ENCODE measurements at regions not wholly inside any gene's neighbourhood (a gene's known extent, or its start where the extent isn't known, plus 50 kb on each side); places are given as distances from the start of the nearest gene placed in this dataset.
A peak's percentile ranks its signal among the peaks of the same experiment; 100 is the strongest.

DNA sequence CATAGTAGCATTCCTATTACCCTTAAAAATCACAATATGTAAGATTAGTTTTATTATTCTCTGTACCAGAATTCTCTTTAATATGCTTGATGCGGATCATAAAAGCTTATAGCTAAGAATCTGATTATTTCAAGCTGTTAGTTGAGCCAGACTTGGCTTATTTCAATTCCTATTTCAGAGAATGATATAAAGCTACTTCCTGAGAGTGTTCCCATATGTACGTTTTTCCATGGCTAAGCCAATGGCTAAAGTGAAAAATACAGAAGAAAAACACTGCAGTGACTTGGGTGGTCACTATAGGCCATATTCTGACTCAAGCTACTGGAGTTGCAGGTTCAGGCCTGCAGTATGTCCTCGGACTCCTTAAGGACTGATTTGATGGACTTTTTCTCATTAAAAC is 97.9 kb upstream of the EEF1E1 start:
- H3K4me3 Mint-ChIP-seq, result no peak overlapping the region
- no peaks in the 10 kb centered on the region for H3K36me3 Mint-ChIP-seq (ENCODE audit: low read depth)
- TF ChIP-seq, protein P1, sequence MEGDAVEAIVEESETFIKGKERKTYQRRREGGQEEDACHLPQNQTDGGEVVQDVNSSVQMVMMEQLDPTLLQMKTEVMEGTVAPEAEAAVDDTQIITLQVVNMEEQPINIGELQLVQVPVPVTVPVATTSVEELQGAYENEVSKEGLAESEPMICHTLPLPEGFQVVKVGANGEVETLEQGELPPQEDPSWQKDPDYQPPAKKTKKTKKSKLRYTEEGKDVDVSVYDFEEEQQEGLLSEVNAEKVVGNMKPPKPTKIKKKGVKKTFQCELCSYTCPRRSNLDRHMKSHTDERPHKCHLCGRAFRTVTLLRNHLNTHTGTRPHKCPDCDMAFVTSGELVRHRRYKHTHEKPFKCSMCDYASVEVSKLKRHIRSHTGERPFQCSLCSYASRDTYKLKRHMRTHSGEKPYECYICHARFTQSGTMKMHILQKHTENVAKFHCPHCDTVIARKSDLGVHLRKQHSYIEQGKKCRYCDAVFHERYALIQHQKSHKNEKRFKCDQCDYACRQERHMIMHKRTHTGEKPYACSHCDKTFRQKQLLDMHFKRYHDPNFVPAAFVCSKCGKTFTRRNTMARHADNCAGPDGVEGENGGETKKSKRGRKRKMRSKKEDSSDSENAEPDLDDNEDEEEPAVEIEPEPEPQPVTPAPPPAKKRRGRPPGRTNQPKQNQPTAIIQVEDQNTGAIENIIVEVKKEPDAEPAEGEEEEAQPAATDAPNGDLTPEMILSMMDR (conservative IDR thresholded peaks at IDR 0.05), result no peak
- H3K9me3 Mint-ChIP-seq, result peaks cover 4% of the 10 kb centered on the region
- peaks cover 44% of the 10 kb centered on the region for H3K4me1 Mint-ChIP-seq
- H3K27ac Mint-ChIP-seq (ENCODE audit: unreplicated experiment), result no peak overlapping the region
- no peak for DNase-seq (ENCODE audit: low read depth, low spot score)
- H3K27me3 Mint-ChIP-seq (ENCODE audit: low read depth), result no peaks in the 10 kb centered on the region

- peaks cover 9% of the 10 kb centered on the region for H3K9me3 Mint-ChIP-seq
- no peaks in the 10 kb centered on the region for H3K27me3 Mint-ChIP-seq (ENCODE audit: low read depth)
- H3K4me3 Mint-ChIP-seq, result no peak overlapping the region
- TF ChIP-seq, protein P1 (conservative IDR thresholded peaks at IDR 0.05), result no peak
- no peak overlapping the region for H3K27ac Mint-ChIP-seq (ENCODE audit: unreplicated experiment)
- DNase-seq (ENCODE audit: low read depth, low spot score), result no peak
- H3K4me1 Mint-ChIP-seq, result peaks cover 39% of the 10 kb centered on the region
- no peaks in the 10 kb centered on the region for H3K36me3 Mint-ChIP-seq (ENCODE audit: low read depth)
Measured at GRCh38 chr6:8195714-8196102, 93.4 kb upstream of the EEF1E1 start.

DNA sequence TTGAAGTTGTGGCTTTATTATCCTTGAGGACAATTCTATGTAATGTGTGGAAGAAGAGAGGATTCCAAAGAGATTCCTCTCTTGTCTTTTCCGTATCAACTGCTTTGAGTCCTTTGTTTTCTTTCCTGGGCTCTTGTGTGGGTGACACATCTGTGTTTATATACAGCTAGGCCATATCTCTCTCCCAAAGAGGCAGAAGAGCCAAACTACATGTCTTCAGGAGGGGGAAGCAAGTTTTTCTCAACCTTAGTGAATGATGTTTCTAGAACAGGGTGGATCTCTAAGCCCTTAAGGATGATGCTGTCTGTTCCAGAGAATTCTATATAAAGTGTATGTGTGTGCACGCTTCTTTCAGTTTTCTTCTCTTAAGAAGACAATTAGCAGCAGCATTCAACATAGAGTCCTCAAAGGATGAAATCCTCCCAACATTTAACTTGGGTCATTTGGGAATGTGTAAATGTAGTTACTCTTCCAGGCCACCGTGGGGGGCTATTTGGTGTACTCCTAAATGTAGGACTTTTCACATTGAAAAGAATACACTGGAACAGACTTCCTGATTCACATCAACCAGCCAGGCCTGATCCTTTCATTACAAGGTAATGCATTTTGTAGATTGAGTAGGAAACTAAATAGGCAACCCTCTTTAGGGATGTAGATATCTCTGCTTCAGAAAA is 92.8 kb upstream of the EEF1E1 start:
- H3K9me3 Mint-ChIP-seq, result peaks cover 7% of the 10 kb centered on the region
- H3K27me3 Mint-ChIP-seq (ENCODE audit: low read depth), result no peaks in the 10 kb centered on the region
- H3K4me3 Mint-ChIP-seq, result no peak overlapping the region
- H3K4me1 Mint-ChIP-seq, result peaks cover 39% of the 10 kb centered on the region
- no peak overlapping the region for H3K27ac Mint-ChIP-seq (ENCODE audit: unreplicated experiment)
- TF ChIP-seq, protein P1 (conservative IDR thresholded peaks at IDR 0.05), result peak; percentile 56
- H3K36me3 Mint-ChIP-seq (ENCODE audit: low read depth), result no peaks in the 10 kb centered on the region
- no peak for DNase-seq (ENCODE audit: low read depth, low spot score)

GRCh38 chr6:8194490-8194889 is 92.1 kb upstream of the EEF1E1 start:
- H3K9me3 Mint-ChIP-seq, result peaks cover 6% of the 10 kb centered on the region
- DNase-seq (ENCODE audit: low read depth, low spot score), result no peak

GRCh38 chr6:8193541-8193940 is 91.2 kb upstream of the EEF1E1 start:
- peaks cover 39% of the 10 kb centered on the region for H3K4me1 Mint-ChIP-seq

More at GRCh38 chr6:8194490-8194889, 92.1 kb upstream of the EEF1E1 start:
- TF ChIP-seq, protein P1 (conservative IDR thresholded peaks at IDR 0.05), result no peak
- Mint-ChIP-seq H3K4me1 (peaks cover 39% of the 10 kb centered on the region), H3K4me3 (no peak overlapping the region), H3K27me3 (ENCODE audit: low read depth) (no peaks in the 10 kb centered on the region), H3K36me3 (ENCODE audit: low read depth) (no peaks in the 10 kb centered on the region), H3K27ac (ENCODE audit: unreplicated experiment) (no peak overlapping the region)

More at GRCh38 chr6:8193541-8193940, 91.2 kb upstream of the EEF1E1 start:
- H3K27me3 Mint-ChIP-seq (ENCODE audit: low read depth), result no peaks in the 10 kb centered on the region
- no peak overlapping the region for H3K4me3 Mint-ChIP-seq
- H3K36me3 Mint-ChIP-seq (ENCODE audit: low read depth), result no peaks in the 10 kb centered on the region
- H3K27ac Mint-ChIP-seq (ENCODE audit: unreplicated experiment), result no peak overlapping the region
- no peak for DNase-seq (ENCODE audit: low read depth, low spot score)
- TF ChIP-seq, protein P1 (conservative IDR thresholded peaks at IDR 0.05), result no peak
- peaks cover 5% of the 10 kb centered on the region for H3K9me3 Mint-ChIP-seq
